ENCODE measurements at regions not wholly inside any gene's neighbourhood (a gene's known extent, or its start where the extent isn't known, plus 50 kb on each side); places are given as distances from the start of the nearest gene placed in this dataset.

DNA sequence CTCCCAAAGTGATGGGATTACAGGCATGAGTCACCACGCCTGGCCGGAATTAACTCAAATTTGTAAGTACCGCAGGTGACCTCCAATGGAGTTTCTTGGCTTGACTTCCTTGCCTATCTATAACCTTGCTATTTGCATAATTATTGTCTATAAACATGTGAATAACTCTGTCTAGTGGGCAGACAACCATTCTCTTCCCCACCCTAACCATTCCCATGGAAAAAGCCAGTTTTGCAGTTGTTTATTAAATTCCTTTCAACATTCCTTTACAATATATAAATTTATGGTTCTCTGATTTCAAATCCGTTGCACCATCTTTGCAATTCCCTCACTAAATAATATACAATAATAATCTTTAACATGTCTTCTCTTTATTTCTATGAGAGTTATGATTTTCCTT lies 61.0 kb upstream of the ZDHHC17 start:
- CTCF ChIA-PET, result no interaction called here
- POLR2A ChIA-PET, result no interaction called here

More for the DNA sequence above, 61.0 kb upstream of the ZDHHC17 start:
- Histone ChIP-seq H3K9me3 (ENCODE audit: control insufficient read depth in 1 of 2, insufficient read depth in 1 of 2, low read depth in 1 of 2, low read length in 2 of 2) (no peaks in the 10 kb centered on the region), H3K4me3 (replicated peaks in 1 of 2; ENCODE audit: low read depth in 1 of 2, low read length in 2 of 2) (no peak overlapping the region), H2AFZ (ENCODE audit: low read depth, low read length, poor library complexity, severe bottlenecking) (no peak overlapping the region), H3K4me2 (ENCODE audit: low read length) (no peak overlapping the region), H3K27me3 (ENCODE audit: insufficient read depth, low read length) (no peaks in the 10 kb centered on the region), H3K27ac (ENCODE audit: low read depth, low read length) (no peak overlapping the region), H3K79me2 (ENCODE audit: insufficient read depth, low read length) (no peaks in the 10 kb centered on the region), H3K9ac (ENCODE audit: low read length) (no peak overlapping the region), H3K36me3 (ENCODE audit: control insufficient read depth in 1 of 2, insufficient read depth in 2 of 2, low read length in 2 of 2) (no peaks in the 10 kb centered on the region), H4K20me1 (ENCODE audit: insufficient read depth) (no peaks in the 10 kb centered on the region), H3K4me1 (ENCODE audit: control insufficient read depth in 1 of 2, insufficient read depth in 2 of 2, low read length in 2 of 2) (no peaks in the 10 kb centered on the region), H3K9me2 (ENCODE audit: insufficient read depth) (no peaks in the 10 kb centered on the region)
- no peak for ATAC-seq
- RAD21 ChIA-PET (ENCODE audit: low non-redundant PET in 1 of 2, low total read pairs in 2 of 2, uncharacterized antibody in 2 of 2, unreplicated experiment in 2 of 2), result no interaction called here
- BruUV-seq (replicated peaks), result no TSS peak
- no peak for DNase-seq (ENCODE audit: low read depth, low spot score)
- TF ChIP-seq ZFX (IDR thresholded peaks at IDR 0.05) (no peak), SRF (IDR thresholded peaks at IDR 0.05; ENCODE audit: low read depth) (no peak), ZNF274 (IDR thresholded peaks at IDR 0.05; ENCODE audit: low read depth, low read length) (no peak), JUND (IDR thresholded peaks at IDR 0.05) (no peak), RAD21 (IDR thresholded peaks at IDR 0.05; ENCODE audit: low read depth) (no peak), EZH2 (IDR thresholded peaks at IDR 0.05) (no peak), YY1 (IDR thresholded peaks at IDR 0.05; ENCODE audit: extremely low read depth, insufficient replicate concordance, low read depth, low read length) (no peak), POLR2A (IDR thresholded peaks at IDR 0.05; ENCODE audit: borderline replicate concordance, extremely low read depth, insufficient read depth, insufficient read length) (no peak), POLR2AphosphoS5 (IDR thresholded peaks at IDR 0.05; ENCODE audit: low read depth, low read length) (no peak), CEBPB (IDR thresholded peaks at IDR 0.05; ENCODE audit: low read depth) (no peak), SP1 (IDR thresholded peaks at IDR 0.05; ENCODE audit: low read depth) (no peak), EZH2phosphoT487 (IDR thresholded peaks at IDR 0.05; ENCODE audit: borderline replicate concordance) (no peak), FOSL1 (IDR thresholded peaks at IDR 0.05; ENCODE audit: low read depth) (no peak), EGR1 (IDR thresholded peaks at IDR 0.05; ENCODE audit: low read depth) (no peak)
- TF ChIP-seq, protein P1, sequence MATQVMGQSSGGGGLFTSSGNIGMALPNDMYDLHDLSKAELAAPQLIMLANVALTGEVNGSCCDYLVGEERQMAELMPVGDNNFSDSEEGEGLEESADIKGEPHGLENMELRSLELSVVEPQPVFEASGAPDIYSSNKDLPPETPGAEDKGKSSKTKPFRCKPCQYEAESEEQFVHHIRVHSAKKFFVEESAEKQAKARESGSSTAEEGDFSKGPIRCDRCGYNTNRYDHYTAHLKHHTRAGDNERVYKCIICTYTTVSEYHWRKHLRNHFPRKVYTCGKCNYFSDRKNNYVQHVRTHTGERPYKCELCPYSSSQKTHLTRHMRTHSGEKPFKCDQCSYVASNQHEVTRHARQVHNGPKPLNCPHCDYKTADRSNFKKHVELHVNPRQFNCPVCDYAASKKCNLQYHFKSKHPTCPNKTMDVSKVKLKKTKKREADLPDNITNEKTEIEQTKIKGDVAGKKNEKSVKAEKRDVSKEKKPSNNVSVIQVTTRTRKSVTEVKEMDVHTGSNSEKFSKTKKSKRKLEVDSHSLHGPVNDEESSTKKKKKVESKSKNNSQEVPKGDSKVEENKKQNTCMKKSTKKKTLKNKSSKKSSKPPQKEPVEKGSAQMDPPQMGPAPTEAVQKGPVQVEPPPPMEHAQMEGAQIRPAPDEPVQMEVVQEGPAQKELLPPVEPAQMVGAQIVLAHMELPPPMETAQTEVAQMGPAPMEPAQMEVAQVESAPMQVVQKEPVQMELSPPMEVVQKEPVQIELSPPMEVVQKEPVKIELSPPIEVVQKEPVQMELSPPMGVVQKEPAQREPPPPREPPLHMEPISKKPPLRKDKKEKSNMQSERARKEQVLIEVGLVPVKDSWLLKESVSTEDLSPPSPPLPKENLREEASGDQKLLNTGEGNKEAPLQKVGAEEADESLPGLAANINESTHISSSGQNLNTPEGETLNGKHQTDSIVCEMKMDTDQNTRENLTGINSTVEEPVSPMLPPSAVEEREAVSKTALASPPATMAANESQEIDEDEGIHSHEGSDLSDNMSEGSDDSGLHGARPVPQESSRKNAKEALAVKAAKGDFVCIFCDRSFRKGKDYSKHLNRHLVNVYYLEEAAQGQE (IDR thresholded peaks at IDR 0.05; ENCODE audit: low read depth), result no peak
- TF ChIP-seq, protein P2, sequence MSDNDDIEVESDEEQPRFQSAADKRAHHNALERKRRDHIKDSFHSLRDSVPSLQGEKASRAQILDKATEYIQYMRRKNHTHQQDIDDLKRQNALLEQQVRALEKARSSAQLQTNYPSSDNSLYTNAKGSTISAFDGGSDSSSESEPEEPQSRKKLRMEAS (IDR thresholded peaks at IDR 0.05), result no peak
- TF ChIP-seq, protein P3, sequence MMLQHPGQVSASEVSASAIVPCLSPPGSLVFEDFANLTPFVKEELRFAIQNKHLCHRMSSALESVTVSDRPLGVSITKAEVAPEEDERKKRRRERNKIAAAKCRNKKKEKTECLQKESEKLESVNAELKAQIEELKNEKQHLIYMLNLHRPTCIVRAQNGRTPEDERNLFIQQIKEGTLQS (IDR thresholded peaks at IDR 0.05), result no peak
- TF ChIP-seq, protein P4, sequence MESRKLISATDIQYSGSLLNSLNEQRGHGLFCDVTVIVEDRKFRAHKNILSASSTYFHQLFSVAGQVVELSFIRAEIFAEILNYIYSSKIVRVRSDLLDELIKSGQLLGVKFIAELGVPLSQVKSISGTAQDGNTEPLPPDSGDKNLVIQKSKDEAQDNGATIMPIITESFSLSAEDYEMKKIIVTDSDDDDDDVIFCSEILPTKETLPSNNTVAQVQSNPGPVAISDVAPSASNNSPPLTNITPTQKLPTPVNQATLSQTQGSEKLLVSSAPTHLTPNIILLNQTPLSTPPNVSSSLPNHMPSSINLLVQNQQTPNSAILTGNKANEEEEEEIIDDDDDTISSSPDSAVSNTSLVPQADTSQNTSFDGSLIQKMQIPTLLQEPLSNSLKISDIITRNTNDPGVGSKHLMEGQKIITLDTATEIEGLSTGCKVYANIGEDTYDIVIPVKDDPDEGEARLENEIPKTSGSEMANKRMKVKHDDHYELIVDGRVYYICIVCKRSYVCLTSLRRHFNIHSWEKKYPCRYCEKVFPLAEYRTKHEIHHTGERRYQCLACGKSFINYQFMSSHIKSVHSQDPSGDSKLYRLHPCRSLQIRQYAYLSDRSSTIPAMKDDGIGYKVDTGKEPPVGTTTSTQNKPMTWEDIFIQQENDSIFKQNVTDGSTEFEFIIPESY (IDR thresholded peaks at IDR 0.05; ENCODE audit: extremely low read depth, insufficient replicate concordance, low read length), result no peak
- intact Hi-C loops (cut with micrococcal nuclease), result no loop called here

Data from HCT116 (cell line).